ENCODE measurements at regions not wholly inside any gene's neighbourhood (a gene's known extent, or its start where the extent isn't known, plus 50 kb on each side); places are given as distances from the start of the nearest gene placed in this dataset.

- peaks cover 8% of the 10 kb centered on the region for H3K4me1 Mint-ChIP-seq
- H3K36me3 Mint-ChIP-seq = no peaks in the 10 kb centered on the region
- TF ChIP-seq MXD4 (CRISPR knock-in tag; IDR thresholded peaks at IDR 0.05; ENCODE audit: borderline replicate concordance) (no peak), ATF6 (CRISPR knock-in tag; IDR thresholded peaks at IDR 0.05) (no peak), ESRRA (CRISPR knock-in tag; IDR thresholded peaks at IDR 0.05; ENCODE audit: borderline replicate concordance) (no peak), OVOL2 (CRISPR knock-in tag; IDR thresholded peaks at IDR 0.05; ENCODE audit: borderline replicate concordance) (no peak), PRDM15 (CRISPR knock-in tag; IDR thresholded peaks at IDR 0.05) (no peak), ZNF512 (CRISPR knock-in tag; IDR thresholded peaks at IDR 0.05; ENCODE audit: borderline replicate concordance) (no peak), NR1H2 (CRISPR knock-in tag; IDR thresholded peaks at IDR 0.05) (no peak), ZNF416 (CRISPR knock-in tag; IDR thresholded peaks at IDR 0.05) (no peak), ZNF317 (CRISPR knock-in tag; IDR thresholded peaks at IDR 0.05; ENCODE audit: borderline replicate concordance, low read depth) (no peak), HMGA2 (CRISPR knock-in tag; IDR thresholded peaks at IDR 0.05) (no peak), ZNF423 (CRISPR knock-in tag; IDR thresholded peaks at IDR 0.05) (no peak), ATF1 (CRISPR knock-in tag; IDR thresholded peaks at IDR 0.05) (no peak), PREB (CRISPR knock-in tag; IDR thresholded peaks at IDR 0.05; ENCODE audit: borderline replicate concordance) (no peak), ETV6 (CRISPR knock-in tag; IDR thresholded peaks at IDR 0.05) (no peak), ZNF219 (CRISPR knock-in tag; IDR thresholded peaks at IDR 0.05; ENCODE audit: borderline replicate concordance) (no peak), ZNF232 (CRISPR knock-in tag; IDR thresholded peaks at IDR 0.05) (no peak)
- H3K9me3 Mint-ChIP-seq = peaks cover 11% of the 10 kb centered on the region
- no peaks in the 10 kb centered on the region for H3K27me3 Mint-ChIP-seq (ENCODE audit: low read depth)
- ATAC-seq (no peak), DNase-seq (ENCODE audit: low spot score) (no peak)
- no peak overlapping the region for H3K27ac Mint-ChIP-seq
- POLR2A ChIA-PET = no interaction called here
- H3K4me3 Mint-ChIP-seq = no peak overlapping the region
- CTCF ChIA-PET = no interaction called here
Observed at GRCh38 chr15:99511531-99511865, 54.3 kb upstream of the MEF2A start.

- Mint-ChIP-seq H3K27me3 (ENCODE audit: low read depth) (no peaks in the 10 kb centered on the region), H3K4me3 (no peak overlapping the region), H3K27ac (no peak overlapping the region), H3K4me1 (peaks cover 8% of the 10 kb centered on the region), H3K9me3 (peaks cover 10% of the 10 kb centered on the region; the same call in 1 of the 2 replicates), H3K36me3 (no peaks in the 10 kb centered on the region)
- ChIA-PET POLR2A (no interaction called here), CTCF (interaction anchor here (1.4 kb wide), 1 partner anchor 192 kb away, joined by 6 read pairs; no protein-coding TSS in a partner anchor)
- ATAC-seq = no peak
- no peak for DNase-seq (ENCODE audit: low spot score)
- TF ChIP-seq AR (CRISPR knock-in tag; IDR thresholded peaks at IDR 0.05) (no peak), ZNF121 (CRISPR knock-in tag; IDR thresholded peaks at IDR 0.05) (no peak), KAT7 (CRISPR knock-in tag; IDR thresholded peaks at IDR 0.05; ENCODE audit: borderline replicate concordance) (no peak), TEAD4 (CRISPR knock-in tag; IDR thresholded peaks at IDR 0.05) (no peak), MLX (CRISPR knock-in tag; IDR thresholded peaks at IDR 0.05) (no peak), FOXP1 (CRISPR knock-in tag; IDR thresholded peaks at IDR 0.05; ENCODE audit: borderline replicate concordance) (no peak), OVOL2 (CRISPR knock-in tag; IDR thresholded peaks at IDR 0.05; ENCODE audit: borderline replicate concordance) (no peak), ATF1 (CRISPR knock-in tag; IDR thresholded peaks at IDR 0.05) (no peak), ZNF219 (CRISPR knock-in tag; IDR thresholded peaks at IDR 0.05; ENCODE audit: borderline replicate concordance) (no peak), MXD4 (CRISPR knock-in tag; IDR thresholded peaks at IDR 0.05; ENCODE audit: borderline replicate concordance) (no peak)
Observed at GRCh38 chr15:99511866-99512661, 53.7 kb upstream of the MEF2A start.

Data from WTC11 (cell line).